CD4-positive, alpha-beta T cell (primary cell): ENCODE measurements at regions not wholly inside any gene's neighbourhood (a gene's known extent, or its start where the extent isn't known, plus 50 kb on each side); places are given as distances from the start of the nearest gene placed in this dataset.

Experiments used
- ATAC-seq: fragments of 200-7000 bp; cut with Tn5 transposase; one replicate; pipeline ENCODE4 v1.10.0; 2022; ENCODE audit warnings: mild to moderate bottlenecking; ENCODE audit not compliant: poor library complexity
- CTCF ChIA-PET: fragments of 350-600 bp; sonication (Branson Sonifier 250); formaldehyde crosslinking; loops from one replicate; lab custom pipeline; 2021; ENCODE audit warnings: antibody characterized with exemption, inconsistent platforms; lab: Charles Lee
- POLR2A ChIA-PET: fragments of 350-600 bp; sonication (Branson Sonifier 250); formaldehyde crosslinking; loops from one replicate; lab custom pipeline; 2021; ENCODE audit warnings: antibody characterized with exemption, inconsistent platforms; lab: Charles Lee
- DNase-seq, 14 experiments: peaks; one replicate each; pipeline ENCODE4 v3.0.0-alpha.2; 2013 to 2020; ENCODE audit warnings: mixed read lengths in 2 of 14
- H3K27ac ChIP-seq, 2 donors: one replicate each; pipeline versions ENCODE4 v1.5.1 to v1.7.0; 2013; ENCODE audit warnings: low read length in 2 of 2, low read depth in 1 of 2, mild to moderate bottlenecking in 1 of 2
- H3K27me3 ChIP-seq, 2 experiments: 1 replicate in 1 of 2; 2 replicates in 1 of 2; pipeline versions ENCODE4 v1.6.1 to v1.7.0; 2013; ENCODE audit warnings: low read length in 2 of 2, control low read depth in 1 of 2, mild to moderate bottlenecking in 1 of 2, moderate library complexity in 1 of 2; ENCODE audit not compliant: insufficient read depth in 2 of 2, control insufficient read depth in 1 of 2
- H3K36me3 ChIP-seq: one replicate; pipeline ENCODE4 v1.6.1; 2013; ENCODE audit warnings: low read length, control low read depth; ENCODE audit not compliant: insufficient read depth
- H3K4me1 ChIP-seq: one replicate; pipeline ENCODE4 v1.6.1; 2013; ENCODE audit warnings: low read length, control low read depth; ENCODE audit not compliant: insufficient read depth
- H3K4me3 ChIP-seq: one replicate; pipeline ENCODE4 v1.5.1; 2013; ENCODE audit warnings: mild to moderate bottlenecking, low read length, moderate library complexity
- H3K9me3 ChIP-seq, 2 experiments: 1 replicate in 1 of 2; 2 replicates in 1 of 2; pipeline versions ENCODE4 v1.6.1 to v1.7.0; 2013; ENCODE audit warnings: low read length in 2 of 2, mild to moderate bottlenecking in 2 of 2, control low read depth in 1 of 2, moderate library complexity in 1 of 2; ENCODE audit not compliant: control insufficient read depth in 1 of 2, insufficient read depth in 1 of 2
- H3K27ac Mint-ChIP-seq: one replicate; pipeline ENCODE4 v1.8.0; 2020; ENCODE audit warnings: mixed read lengths
- H3K27me3 Mint-ChIP-seq: one replicate; pipeline ENCODE4 v1.8.0; 2021; ENCODE audit warnings: mixed read lengths
- H3K36me3 Mint-ChIP-seq: one replicate; pipeline ENCODE4 v1.8.0; 2021; ENCODE audit warnings: low read depth, mixed read lengths
- H3K4me1 Mint-ChIP-seq: one replicate; pipeline ENCODE4 v1.8.0; 2021; ENCODE audit warnings: low read depth, mixed read lengths
- H3K4me3 Mint-ChIP-seq: one replicate; pipeline ENCODE4 v1.8.0; 2020; ENCODE audit warnings: mild to moderate bottlenecking, mixed read lengths
- H3K9me3 Mint-ChIP-seq: one replicate; pipeline ENCODE4 v1.8.0; 2020; ENCODE audit warnings: mixed read lengths
- CTCF ChIP-seq: fragments of 200-600 bp; IDR thresholded peaks from one replicate; pipeline ENCODE4 v1.8.0; 2022; ENCODE audit warnings: antibody characterized with exemption, mild to moderate bottlenecking
- intact Hi-C, 2 experiments: fragments of 100-400 bp; cut with DNase I in 1 of 2; cut with micrococcal nuclease in 1 of 2; formaldehyde crosslinking; loops; one replicate each; pipeline versions ENCODE4 v1.15.1 to v1.9.0; 2023 to 2025; cut with DNase I, micrococcal nuclease

DNA sequence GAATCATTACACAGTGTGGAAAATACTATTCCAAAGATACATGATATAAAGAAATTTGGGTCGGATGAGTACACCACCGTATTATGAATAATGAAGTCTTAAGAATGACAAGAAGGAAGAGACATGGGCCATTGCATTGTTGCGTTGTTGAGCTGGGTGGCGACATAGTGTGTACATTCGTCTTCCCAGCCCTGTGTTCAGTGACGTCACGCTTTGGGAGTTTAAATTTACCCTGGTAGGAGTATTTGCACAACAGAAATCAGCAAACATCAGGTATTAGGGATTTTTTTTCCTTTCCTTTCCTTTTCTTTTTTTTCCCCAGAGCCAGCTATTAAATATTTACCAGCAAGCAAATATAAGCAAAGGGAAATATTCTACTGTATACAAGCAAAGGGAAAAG is 347.2 kb upstream of the NETO1 start:
- no peak overlapping the region for H3K4me3 Mint-ChIP-seq
- TF ChIP-seq CTCF: no peak

DNA sequence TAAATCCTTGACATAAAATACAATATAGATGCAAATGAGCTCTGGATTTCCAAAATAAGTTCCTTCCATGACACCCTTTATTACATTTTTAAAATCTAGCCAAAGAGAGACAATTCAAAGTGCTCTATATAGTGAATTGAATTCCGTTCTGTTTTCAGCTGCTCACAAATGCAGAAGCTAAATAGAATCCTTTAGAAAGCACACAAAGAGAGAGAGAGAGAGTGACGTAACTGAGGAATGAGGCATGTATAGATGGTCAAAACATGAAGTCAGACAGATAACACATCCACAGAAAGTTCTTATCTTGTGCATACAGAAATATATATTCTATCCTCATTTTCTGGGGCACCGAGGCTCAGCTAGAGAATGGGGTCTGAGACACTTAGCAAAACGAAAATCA is 344.7 kb upstream of the NETO1 start:
- no peak for TF ChIP-seq CTCF
- DNase-seq (no peak), ATAC-seq (no peak)
- intact Hi-C loops: no loop called here
- Histone ChIP-seq H3K27ac (no peak overlapping the region), H3K4me1 (no peaks in the 10 kb centered on the region), H3K36me3 (no peaks in the 10 kb centered on the region), H3K4me3 (no peak overlapping the region), H3K27me3 (no peaks in the 10 kb centered on the region), H3K9me3 (peaks cover 0 to 3% of the 10 kb centered on the region in 2 experiments)
- no peak overlapping the region for H3K27ac Mint-ChIP-seq
- CTCF ChIA-PET: no interaction called here
- H3K4me1 Mint-ChIP-seq: no peaks in the 10 kb centered on the region
- peaks cover 10% of the 10 kb centered on the region for H3K9me3 Mint-ChIP-seq
- no peaks in the 10 kb centered on the region for H3K36me3 Mint-ChIP-seq
- POLR2A ChIA-PET: no interaction called here
- no peak overlapping the region for H3K4me3 Mint-ChIP-seq
- H3K27me3 Mint-ChIP-seq: no peaks in the 10 kb centered on the region

More for the DNA sequence above, 347.2 kb upstream of the NETO1 start:
- ATAC-seq (no peak), DNase-seq (no peak)
- ChIA-PET POLR2A (no interaction called here), CTCF (no interaction called here)
- H3K9me3 Mint-ChIP-seq: peaks cover 5% of the 10 kb centered on the region
- intact Hi-C loops: no loop called here
- no peaks in the 10 kb centered on the region for H3K4me1 Mint-ChIP-seq
- no peak overlapping the region for H3K27ac Mint-ChIP-seq
- H3K4me3 ChIP-seq: no peak overlapping the region
- no peaks in the 10 kb centered on the region for H3K27me3 ChIP-seq
- H3K36me3 Mint-ChIP-seq: no peaks in the 10 kb centered on the region
- no peak overlapping the region for H3K27ac ChIP-seq
- no peaks in the 10 kb centered on the region for H3K27me3 Mint-ChIP-seq
- no peaks in the 10 kb centered on the region for H3K9me3 ChIP-seq
- H3K36me3 ChIP-seq: no peaks in the 10 kb centered on the region
- H3K4me1 ChIP-seq: no peaks in the 10 kb centered on the region

- no peak overlapping the region for H3K27ac ChIP-seq
- no peaks in the 10 kb centered on the region for H3K27me3 ChIP-seq
- Mint-ChIP-seq H3K9me3 (peaks cover 4% of the 10 kb centered on the region), H3K27ac (no peak overlapping the region), H3K4me3 (no peak overlapping the region), H3K27me3 (no peaks in the 10 kb centered on the region), H3K4me1 (no peaks in the 10 kb centered on the region), H3K36me3 (no peaks in the 10 kb centered on the region)
- no peak for DNase-seq
- H3K9me3 ChIP-seq: peaks cover 0 to 8% of the 10 kb centered on the region in 2 experiments
- CTCF ChIA-PET: no interaction called here
- no peaks in the 10 kb centered on the region for H3K4me1 ChIP-seq
- H3K36me3 ChIP-seq: no peaks in the 10 kb centered on the region
- POLR2A ChIA-PET: no interaction called here
- ATAC-seq: no peak
- intact Hi-C loops: no loop called here
- TF ChIP-seq CTCF: no peak
- H3K4me3 ChIP-seq: no peak overlapping the region
These were observed 334.2 kb upstream of the NETO1 start for GRCh38 chr18:73201940-73202339.
